OCI-LY3 (cell line): ENCODE measurements at regions not wholly inside any gene's neighbourhood (a gene's known extent, or its start where the extent isn't known, plus 50 kb on each side); places are given as distances from the start of the nearest gene placed in this dataset.

Experiments used
- H2AFZ ChIP-seq: fragments of 200-600, 300-600 bp; shearing (Covaris generic); 2 replicates; pipeline ENCODE4 v1.6.0; 2014; ENCODE audit warnings: antibody characterized with exemption, low read depth, low read length
- H3K27ac ChIP-seq: fragments of 200-600, 300-600 bp; sonication (generic); 2 replicates; pipeline ENCODE4 v1.5.1; 2014; ENCODE audit warnings: mild to moderate bottlenecking, low read length, moderate library complexity, mixed read lengths
- H3K27me3 ChIP-seq: fragments of 200-600, 300-600 bp; sonication (generic); 2 replicates; pipeline ENCODE4 v1.6.1; 2014; ENCODE audit warnings: low read depth, low read length, mixed read lengths
- H3K36me3 ChIP-seq: fragments of 200-600, 300-600 bp; sonication (generic); replicated peaks from 2 replicates; pipeline ENCODE3; 2014; ENCODE audit warnings: low read depth, low read length, mixed read lengths
- H3K4me1 ChIP-seq: fragments of 300-600, 200-600 bp; sonication (generic); 2 replicates; pipeline ENCODE4 v1.6.1; 2014; ENCODE audit warnings: low read length, mixed read lengths
- H3K4me2 ChIP-seq: fragments of 200-600, 300-600 bp; sonication (generic); 2 replicates; pipeline ENCODE4 v1.6.1; 2014; ENCODE audit warnings: low read length, mixed read lengths
- H3K4me3 ChIP-seq: fragments of 300-600, 200-600 bp; sonication (generic); 2 replicates; pipeline ENCODE4 v1.5.1; 2014; ENCODE audit warnings: antibody characterized with exemption, mild to moderate bottlenecking, low read length, moderate library complexity
- H3K79me2 ChIP-seq: fragments of 300-600, 200-600 bp; shearing (Covaris generic); 2 replicates; pipeline ENCODE4 v1.6.1; 2014; ENCODE audit warnings: mild to moderate bottlenecking, low read length, mixed read lengths
- H3K9ac ChIP-seq: fragments of 300-600, 200-600 bp; shearing (Covaris generic); 2 replicates; pipeline ENCODE4 v1.6.0; 2014; ENCODE audit warnings: mild to moderate bottlenecking, low read length, moderate library complexity
- H3K9me3 ChIP-seq: fragments of 200-600, 300-600 bp; shearing (Covaris generic); 2 replicates; pipeline ENCODE4 v1.6.1; 2014; ENCODE audit warnings: low read length, mixed read lengths; ENCODE audit not compliant: insufficient read depth
- H4K20me1 ChIP-seq: fragments of 200-600, 300-600 bp; sonication (generic); 2 replicates; pipeline ENCODE4 v1.6.1; 2016; ENCODE audit warnings: low read length, mixed read lengths; ENCODE audit not compliant: insufficient read depth
- CTCF ChIP-seq: fragments of 200-600, 300-600 bp; sonication (generic); IDR thresholded peaks from 2 replicates; pipeline ENCODE4 v1.5.1; 2014; ENCODE audit warnings: antibody characterized with exemption, low read length, low read depth
- EZH2phosphoT487 ChIP-seq: fragments of 200-600 bp; shearing (Covaris generic); IDR thresholded peaks from 2 replicates; pipeline ENCODE4 v1.6.1; 2018; ENCODE audit warnings: antibody characterized with exemption, mixed run types, low read depth

GRCh38 chr2:9097892-9098291 is 94.4 kb upstream of the MBOAT2 start:
- Histone ChIP-seq H3K36me3 (no peaks in the 10 kb centered on the region), H3K27me3 (peaks cover 23% of the 10 kb centered on the region), H2AFZ (no peak overlapping the region), H3K9me3 (no peaks in the 10 kb centered on the region), H3K4me2 (no peak overlapping the region), H4K20me1 (no peaks in the 10 kb centered on the region; the same call in 1 of the 2 replicates), H3K79me2 (no peaks in the 10 kb centered on the region), H3K27ac (no peak overlapping the region), H3K4me3 (no peak overlapping the region), H3K4me1 (peaks cover 30% of the 10 kb centered on the region), H3K9ac (no peak overlapping the region)
- TF ChIP-seq CTCF (no peak), EZH2phosphoT487 (no peak)

DNA sequence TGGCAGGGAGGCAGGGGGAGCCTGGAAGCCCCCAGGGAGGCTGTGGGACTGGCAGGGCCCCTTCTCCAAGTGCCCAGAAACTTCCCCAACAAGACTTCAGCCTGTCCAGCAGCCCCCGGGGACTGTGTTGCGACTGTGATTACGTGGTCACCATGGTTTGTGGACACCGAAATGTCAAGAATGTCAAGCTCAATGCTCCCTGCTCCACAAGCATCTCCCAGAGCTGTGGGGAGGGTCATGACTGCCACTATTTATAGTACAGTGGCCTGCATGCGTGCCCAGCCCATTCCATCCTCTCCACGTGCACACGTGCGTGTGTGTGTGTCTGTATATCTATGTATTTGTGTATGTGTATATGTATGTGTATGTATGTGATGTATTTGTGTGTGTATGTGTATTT is 93.8 kb upstream of the MBOAT2 start:
- TF ChIP-seq EZH2phosphoT487 (no peak), CTCF (no peak)
- Histone ChIP-seq H4K20me1 (no peaks in the 10 kb centered on the region; the same call in 1 of the 2 replicates), H3K4me3 (no peak overlapping the region), H3K4me1 (peaks cover 36% of the 10 kb centered on the region), H3K9me3 (no peaks in the 10 kb centered on the region), H3K27ac (no peak overlapping the region), H3K79me2 (no peaks in the 10 kb centered on the region), H3K36me3 (no peaks in the 10 kb centered on the region), H3K27me3 (peaks cover 22% of the 10 kb centered on the region), H3K9ac (no peak overlapping the region), H2AFZ (no peak overlapping the region), H3K4me2 (no peak overlapping the region)

DNA sequence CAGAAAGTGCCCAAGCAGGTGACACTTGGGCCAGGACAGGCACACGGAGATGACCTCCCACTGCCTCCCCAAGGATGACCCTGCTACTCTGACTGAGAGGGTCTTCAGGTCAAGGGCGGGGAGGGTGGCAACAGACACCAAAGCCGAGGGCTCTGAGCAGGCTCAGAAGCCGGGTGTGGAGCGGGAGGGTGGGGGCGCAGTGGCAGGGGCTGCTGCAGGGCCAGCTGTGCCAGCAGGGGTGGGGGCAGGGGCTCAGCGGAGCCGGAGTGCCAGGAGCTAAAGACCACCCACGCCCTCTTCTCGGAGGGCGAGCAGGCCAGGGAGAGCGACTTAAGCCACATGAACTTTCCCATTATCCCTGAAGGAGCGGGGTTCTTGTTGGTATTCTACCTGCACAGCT is 93.3 kb upstream of the MBOAT2 start:
- Histone ChIP-seq H3K4me1 (peaks cover 41% of the 10 kb centered on the region), H3K4me3 (no peak overlapping the region), H3K27me3 (peaks cover 22% of the 10 kb centered on the region), H3K27ac (no peak overlapping the region), H2AFZ (no peak overlapping the region), H4K20me1 (no peaks in the 10 kb centered on the region; the same call in 1 of the 2 replicates), H3K36me3 (no peaks in the 10 kb centered on the region), H3K9me3 (no peaks in the 10 kb centered on the region), H3K9ac (no peak overlapping the region), H3K79me2 (no peaks in the 10 kb centered on the region), H3K4me2 (no peak overlapping the region)
- TF ChIP-seq CTCF, result no peak
- TF ChIP-seq EZH2phosphoT487, result no peak

- peaks cover 41% of the 10 kb centered on the region for H3K4me1 ChIP-seq
- peaks cover 22% of the 10 kb centered on the region for H3K27me3 ChIP-seq
- H3K9me3 ChIP-seq, result no peaks in the 10 kb centered on the region
- H3K4me2 ChIP-seq, result no peak overlapping the region
- no peaks in the 10 kb centered on the region for H3K36me3 ChIP-seq
- H3K79me2 ChIP-seq, result no peaks in the 10 kb centered on the region
- H2AFZ ChIP-seq, result no peak overlapping the region
- TF ChIP-seq CTCF (no peak), EZH2phosphoT487 (no peak)
- no peak overlapping the region for H3K27ac ChIP-seq
- H3K4me3 ChIP-seq, result no peak overlapping the region
- H3K9ac ChIP-seq, result no peak overlapping the region
- H4K20me1 ChIP-seq, result no peaks in the 10 kb centered on the region; the same call in 1 of the 2 replicates
These were observed 92.2 kb upstream of the MBOAT2 start for GRCh38 chr2:9095690-9096089.
